ENCODE measurements at regions not wholly inside any gene's neighbourhood (a gene's known extent, or its start where the extent isn't known, plus 50 kb on each side); places are given as distances from the start of the nearest gene placed in this dataset.
"Not testable (repeated sequence)": the region's sequence is repeated elsewhere in the genome, so short reads cannot be mapped to it uniquely, and the experiment has no call there.

GRCh38 chrX:73940893-73941470 is 88.5 kb upstream of the XIST start:
- CTCF ChIA-PET, result interaction anchor here (0.6 kb wide), 1 partner anchor 1345 kb away, joined by 3 read pairs; no protein-coding TSS in a partner anchor
- Histone ChIP-seq H3K4me1 (ENCODE audit: control insufficient read depth in 2 of 2, insufficient read depth in 2 of 2, low read length in 2 of 2) (peaks cover 7 to 16% of the 10 kb centered on the region in 2 donors), H3K27me3 (replicated peaks in 1 of 4; ENCODE audit: control extremely low read depth in 1 of 4, control insufficient read depth in 3 of 4, insufficient read depth in 4 of 4, low read length in 3 of 4) (no peaks in the 10 kb centered on the region), H3K9me3 (ENCODE audit: control extremely low read depth in 1 of 3, control insufficient read depth in 2 of 3, insufficient read depth in 1 of 3, low read length in 2 of 3) (no peaks in the 10 kb centered on the region), H3K9ac (ENCODE audit: low read length) (no peak overlapping the region), H3K27ac (ENCODE audit: low read length in 2 of 2) (no peak overlapping the region), H3K4me3 (ENCODE audit: control extremely low read depth in 1 of 5, extremely low read depth in 1 of 5, insufficient read depth in 1 of 5, low read depth in 2 of 5, low read length in 4 of 5) (no peak overlapping the region), H2AFZ (ENCODE audit: insufficient read depth, low read depth, low read length, poor library complexity, severe bottlenecking) (no peak overlapping the region), H4K20me1 (ENCODE audit: control insufficient read depth, insufficient read depth, low read length, poor library complexity, severe bottlenecking) (no peaks in the 10 kb centered on the region), H3K36me3 (replicated peaks in 1 of 2; ENCODE audit: control extremely low read depth in 1 of 2, control insufficient read depth in 1 of 2, extremely low read depth in 1 of 2, insufficient read depth in 2 of 2, low read length in 1 of 2) (no peaks in the 10 kb centered on the region), H3K79me2 (ENCODE audit: control insufficient read depth, insufficient read depth, low read length) (peaks cover 18% of the 10 kb centered on the region), H3K4me2 (replicated peaks; ENCODE audit: low read depth, low read length, poor library complexity, severe bottlenecking) (no peak overlapping the region)
- no peaks in the 10 kb centered on the region for H3K27me3 Mint-ChIP-seq
- DNase-seq (no peak), ATAC-seq (ENCODE audit: low read depth) (no peak)
- POLR2A ChIA-PET, result no interaction called here
- intact Hi-C loops (cut with micrococcal nuclease), result no loop called here
- no peak overlapping the region for H3K27ac Mint-ChIP-seq
- TF ChIP-seq CTCF (IDR thresholded peaks at IDR 0.05) (no peak), EZH2 (IDR thresholded peaks at IDR 0.05; ENCODE audit: borderline replicate concordance, insufficient read depth, low read depth, low read length, poor library complexity, severe bottlenecking) (no peak)
- H3K9me3 Mint-ChIP-seq (ENCODE audit: insufficient read depth), result no peaks in the 10 kb centered on the region
- H3K4me1 Mint-ChIP-seq, result peaks cover 16% of the 10 kb centered on the region
- no peak overlapping the region for H3K4me3 Mint-ChIP-seq
- WGBS (ENCODE audit: insufficient coverage), result no CpG with 5 or more reads among the region's 2 CpGs

GRCh38 chrX:73937843-73938242 is 85.3 kb upstream of the XIST start:
- WGBS (ENCODE audit: insufficient coverage), result 82% methylated on average over 4 of the region's 15 CpGs
- H3K9ac ChIP-seq (ENCODE audit: low read length); intact Hi-C loops (cut with micrococcal nuclease); CTCF ChIA-PET; H3K9me3 ChIP-seq (ENCODE audit: control extremely low read depth in 1 of 3, control insufficient read depth in 2 of 3, insufficient read depth in 1 of 3, low read length in 2 of 3); H3K79me2 ChIP-seq (ENCODE audit: control insufficient read depth, insufficient read depth, low read length); H3K27me3 Mint-ChIP-seq; DNase-seq; H3K27ac ChIP-seq (ENCODE audit: low read length in 2 of 2); ATAC-seq (ENCODE audit: low read depth); H3K27me3 ChIP-seq (replicated peaks in 1 of 4; ENCODE audit: control extremely low read depth in 1 of 4, control insufficient read depth in 3 of 4, insufficient read depth in 4 of 4, low read length in 3 of 4); H3K9me3 Mint-ChIP-seq (ENCODE audit: insufficient read depth); H3K4me1 Mint-ChIP-seq; H3K4me3 Mint-ChIP-seq; H4K20me1 ChIP-seq (ENCODE audit: control insufficient read depth, insufficient read depth, low read length, poor library complexity, severe bottlenecking); H3K36me3 ChIP-seq (replicated peaks in 1 of 2; ENCODE audit: control extremely low read depth in 1 of 2, control insufficient read depth in 1 of 2, extremely low read depth in 1 of 2, insufficient read depth in 2 of 2, low read length in 1 of 2); H3K4me1 ChIP-seq (ENCODE audit: control insufficient read depth in 2 of 2, insufficient read depth in 2 of 2, low read length in 2 of 2); H3K4me3 ChIP-seq (ENCODE audit: control extremely low read depth in 1 of 5, extremely low read depth in 1 of 5, insufficient read depth in 1 of 5, low read depth in 2 of 5, low read length in 4 of 5); H3K27ac Mint-ChIP-seq; H3K4me2 ChIP-seq (replicated peaks; ENCODE audit: low read depth, low read length, poor library complexity, severe bottlenecking); H2AFZ ChIP-seq (ENCODE audit: insufficient read depth, low read depth, low read length, poor library complexity, severe bottlenecking): not testable (repeated sequence)
- POLR2A ChIA-PET, result interaction anchor here (0.6 kb wide), 1 partner anchor 20 kb away, joined by 3 read pairs; no protein-coding TSS in a partner anchor
